Panc1 (cell line): ENCODE measurements at regions not wholly inside any gene's neighbourhood (a gene's known extent, or its start where the extent isn't known, plus 50 kb on each side); places are given as distances from the start of the nearest gene placed in this dataset.

Source experiments
- CTCF ChIP-seq: fragments of 450-650 bp; IDR thresholded peaks from 2 replicates; pipeline ENCODE4 v1.5.1; 2017; ENCODE audit warnings: mild to moderate bottlenecking
- POLR2AphosphoS5 ChIP-seq: IDR thresholded peaks from 2 replicates; pipeline ENCODE4 v1.6.1; 2012; ENCODE audit warnings: mild to moderate bottlenecking, low read depth, low read length, moderate library complexity
- SIN3A ChIP-seq: IDR thresholded peaks from 2 replicates; pipeline ENCODE4 v1.6.1; 2012; ENCODE audit warnings: low read depth, mild to moderate bottlenecking, low read length, moderate library complexity, borderline replicate concordance; ENCODE audit not compliant: insufficient read depth
- TF ChIP-seq, protein P1 (sequence below), 2 experiments: IDR thresholded peaks; 2 replicates each; pipeline ENCODE4 v1.6.1; 2011 to 2012; ENCODE audit warnings: low read depth in 2 of 2, control low read depth in 1 of 2, low read length in 1 of 2, mild to moderate bottlenecking in 1 of 2, moderate library complexity in 1 of 2; ENCODE audit not compliant: insufficient read depth in 1 of 2

GRCh38 chrX:115713460-115713859 lies 152.5 kb downstream of the PLS3 start:
- TF ChIP-seq CTCF (no peak), SIN3A (no peak), POLR2AphosphoS5 (no peak)
- TF ChIP-seq, protein P1, sequence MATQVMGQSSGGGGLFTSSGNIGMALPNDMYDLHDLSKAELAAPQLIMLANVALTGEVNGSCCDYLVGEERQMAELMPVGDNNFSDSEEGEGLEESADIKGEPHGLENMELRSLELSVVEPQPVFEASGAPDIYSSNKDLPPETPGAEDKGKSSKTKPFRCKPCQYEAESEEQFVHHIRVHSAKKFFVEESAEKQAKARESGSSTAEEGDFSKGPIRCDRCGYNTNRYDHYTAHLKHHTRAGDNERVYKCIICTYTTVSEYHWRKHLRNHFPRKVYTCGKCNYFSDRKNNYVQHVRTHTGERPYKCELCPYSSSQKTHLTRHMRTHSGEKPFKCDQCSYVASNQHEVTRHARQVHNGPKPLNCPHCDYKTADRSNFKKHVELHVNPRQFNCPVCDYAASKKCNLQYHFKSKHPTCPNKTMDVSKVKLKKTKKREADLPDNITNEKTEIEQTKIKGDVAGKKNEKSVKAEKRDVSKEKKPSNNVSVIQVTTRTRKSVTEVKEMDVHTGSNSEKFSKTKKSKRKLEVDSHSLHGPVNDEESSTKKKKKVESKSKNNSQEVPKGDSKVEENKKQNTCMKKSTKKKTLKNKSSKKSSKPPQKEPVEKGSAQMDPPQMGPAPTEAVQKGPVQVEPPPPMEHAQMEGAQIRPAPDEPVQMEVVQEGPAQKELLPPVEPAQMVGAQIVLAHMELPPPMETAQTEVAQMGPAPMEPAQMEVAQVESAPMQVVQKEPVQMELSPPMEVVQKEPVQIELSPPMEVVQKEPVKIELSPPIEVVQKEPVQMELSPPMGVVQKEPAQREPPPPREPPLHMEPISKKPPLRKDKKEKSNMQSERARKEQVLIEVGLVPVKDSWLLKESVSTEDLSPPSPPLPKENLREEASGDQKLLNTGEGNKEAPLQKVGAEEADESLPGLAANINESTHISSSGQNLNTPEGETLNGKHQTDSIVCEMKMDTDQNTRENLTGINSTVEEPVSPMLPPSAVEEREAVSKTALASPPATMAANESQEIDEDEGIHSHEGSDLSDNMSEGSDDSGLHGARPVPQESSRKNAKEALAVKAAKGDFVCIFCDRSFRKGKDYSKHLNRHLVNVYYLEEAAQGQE (IDR thresholded peaks at IDR 0.05; ENCODE audit: insufficient read depth in 1 of 2, low read depth in 2 of 2, low read length in 1 of 2): no peak
